Stimulated activated CD4-positive, alpha-beta T cell treated with anti-CD3 and anti-CD28 coated beads, Interleukin-4, amount 100 ng/mL, for 48 hours (primary cell): ENCODE measurements at regions not wholly inside any gene's neighbourhood (a gene's known extent, or its start where the extent isn't known, plus 50 kb on each side); places are given as distances from the start of the nearest gene placed in this dataset.
"Not testable (repeated sequence)": the region's sequence is repeated elsewhere in the genome, so short reads cannot be mapped to it uniquely, and the experiment has no call there.

Source experiments
- DNase-seq, 2 donors: peaks; one replicate each; pipeline ENCODE4 v3.0.0-alpha.2; 2020; ENCODE audit warnings: low read depth in 2 of 2

- no peak for DNase-seq
Observed at GRCh38 chr13:84760956-84761355, 878.7 kb upstream of the SLITRK1 start.

- DNase-seq, result no peak
Observed at GRCh38 chr13:84749126-84749525, 866.9 kb upstream of the SLITRK1 start.

GRCh38 chr13:84745051-84745551 is 862.8 kb upstream of the SLITRK1 start:
- no peak for DNase-seq

- no peak for DNase-seq
Observed at GRCh38 chr13:84744203-84744602, 861.9 kb upstream of the SLITRK1 start.

GRCh38 chr13:84741253-84741652 is 859.0 kb upstream of the SLITRK1 start:
- DNase-seq, result no peak

GRCh38 chr13:84739021-84739420 is 856.7 kb upstream of the SLITRK1 start:
- no peak for DNase-seq

GRCh38 chr13:84737661-84738060 is 855.4 kb upstream of the SLITRK1 start:
- DNase-seq, result no peak

GRCh38 chr13:84730376-84730775 is 848.1 kb upstream of the SLITRK1 start:
- DNase-seq, result no peak

- DNase-seq, result no peak
Observed at GRCh38 chr13:84705982-84706710, 823.9 kb upstream of the SLITRK1 start.

- no peak for DNase-seq
Observed at GRCh38 chr13:84702174-84702573, 819.9 kb upstream of the SLITRK1 start.

GRCh38 chr13:84697591-84697990 is 815.3 kb upstream of the SLITRK1 start:
- not testable (repeated sequence) for DNase-seq

GRCh38 chr13:84686973-84687372 is 804.7 kb upstream of the SLITRK1 start:
- DNase-seq, result no peak

GRCh38 chr13:84686458-84686857 is 804.2 kb upstream of the SLITRK1 start:
- no peak for DNase-seq

GRCh38 chr13:84684804-84685203 is 802.5 kb upstream of the SLITRK1 start:
- no peak for DNase-seq

GRCh38 chr13:84684048-84684662 is 801.9 kb upstream of the SLITRK1 start:
- no peak for DNase-seq

GRCh38 chr13:84683448-84683847 is 801.2 kb upstream of the SLITRK1 start:
- DNase-seq, result no peak

GRCh38 chr13:84677836-84678235 is 795.6 kb upstream of the SLITRK1 start:
- DNase-seq, result no peak

- DNase-seq, result no peak
Observed at GRCh38 chr13:84672616-84673015, 790.3 kb upstream of the SLITRK1 start.

GRCh38 chr13:84670245-84670644 is 788.0 kb upstream of the SLITRK1 start:
- no peak for DNase-seq

GRCh38 chr13:84668637-84669036 is 786.4 kb upstream of the SLITRK1 start:
- DNase-seq, result no peak

- DNase-seq, result no peak
Observed at GRCh38 chr13:84662491-84662890, 780.2 kb upstream of the SLITRK1 start.

GRCh38 chr13:84661718-84662117 is 779.4 kb upstream of the SLITRK1 start:
- no peak for DNase-seq

GRCh38 chr13:84659359-84659661 is 777.0 kb upstream of the SLITRK1 start:
- DNase-seq, result no peak
